Sigmoid colon (tissue), 6 donors: ENCODE measurements at regions not wholly inside any gene's neighbourhood (a gene's known extent, or its start where the extent isn't known, plus 50 kb on each side); places are given as distances from the start of the nearest gene placed in this dataset.

ENCODE experiments used
- DNase-seq: peaks from one replicate; pipeline ENCODE4 v3.0.0-alpha.2; 2019
- H3K27ac ChIP-seq, 4 donors: fragments of 200-600 bp; sonication (generic); one replicate each; pipeline ENCODE4 v1.5.1; 2016 to 2019; ENCODE audit warnings: mild to moderate bottlenecking in 1 of 4
- H3K27me3 ChIP-seq, 3 donors: fragments of 200-600 bp; sonication (generic); one replicate each; pipeline ENCODE4 v1.5.1; 2019; ENCODE audit warnings: mild to moderate bottlenecking in 1 of 3
- H3K36me3 ChIP-seq, 4 donors: fragments of 200-600 bp; sonication (generic); one replicate each; pipeline ENCODE4 v1.5.1; 2016 to 2019
- H3K4me1 ChIP-seq, 4 donors: fragments of 200-600 bp; sonication (generic); one replicate each; pipeline ENCODE4 v1.5.1; 2017 to 2019
- H3K4me3 ChIP-seq, 4 donors: fragments of 200-600 bp; sonication (generic); one replicate each; pipeline ENCODE4 v1.5.1; 2017 to 2019; ENCODE audit warnings: mild to moderate bottlenecking in 2 of 4, moderate library complexity in 1 of 4
- H3K9me3 ChIP-seq, 4 donors: fragments of 200-600 bp in 3 of 4; sonication (generic) in 3 of 4; one replicate each; pipeline versions ENCODE4 v1.5.1 to v1.6.1; 2013 to 2019
- CTCF ChIP-seq, 4 experiments: fragments of 450-650 bp in 3 of 4; fragments of 200-600 bp in 1 of 4; IDR thresholded peaks; one replicate each; pipeline ENCODE4 v1.5.1; 2016 to 2019; ENCODE audit warnings: antibody characterized with exemption in 4 of 4, mild to moderate bottlenecking in 3 of 4, moderate library complexity in 2 of 4
- EP300 ChIP-seq, 4 donors: sonication (generic); formaldehyde crosslinking; IDR thresholded peaks; one replicate each; pipeline ENCODE4 v1.6.1; 2017; ENCODE audit warnings: antibody characterized with exemption in 4 of 4
- POLR2A ChIP-seq, 2 donors: fragments of 450-650 bp; IDR thresholded peaks; one replicate each; pipeline ENCODE4 v1.6.1; 2016; ENCODE audit warnings: antibody characterized with exemption in 2 of 2, mild to moderate bottlenecking in 2 of 2, moderate library complexity in 2 of 2
- POLR2AphosphoS5 ChIP-seq, 4 donors: sonication (generic); formaldehyde crosslinking; IDR thresholded peaks; one replicate each; pipeline ENCODE4 v1.6.1; 2017; ENCODE audit warnings: antibody characterized with exemption in 4 of 4
- WGBS, 2 donors: extraction: QIAGEN DNeasy Blood & Tissue Kit; methylation state at CpG; one replicate each; pipeline ENCODE4 v1.1.7; 2013; 5-methylcytosine and 5-hydroxymethylcytosine counted together
- intact Hi-C: fragments of 100-400 bp; cut with DNase I; formaldehyde crosslinking; loops from one replicate; pipeline ENCODE4 v1.15.1; 2023
- donor health status: healthy with polysubstance abuse.
- donor health status: healthy.

- no peaks in the 10 kb centered on the region for H3K36me3 ChIP-seq
- intact Hi-C loops: no loop called here
- no peak for DNase-seq
- H3K9me3 ChIP-seq: no peaks in the 10 kb centered on the region
- TF ChIP-seq EP300 (IDR thresholded peaks at IDR 0.05) (no peak), POLR2A (IDR thresholded peaks at IDR 0.05) (no peak), CTCF (IDR thresholded peaks at IDR 0.05) (no peak), POLR2AphosphoS5 (IDR thresholded peaks at IDR 0.05) (no peak)
- no peak overlapping the region for H3K4me3 ChIP-seq
- H3K27ac ChIP-seq: peak overlapping the region in 1 of 4 donors; percentile 32
- WGBS, 2 donors: 32 to 49% methylated on average over 4 of the region's 4 CpGs
- H3K27me3 ChIP-seq: peaks cover 3 to 12% (median 9%) of the 10 kb centered on the region in 3 donors
- H3K4me1 ChIP-seq: peaks cover 0 to 21% (median 21%) of the 10 kb centered on the region in 4 donors
Measured at GRCh38 chr11:123363556-123363955, 66.5 kb upstream of the GRAMD1B start.

GRCh38 chr11:123362941-123363340 lies 67.1 kb upstream of the GRAMD1B start:
- peaks cover 0 to 27% (median 27%) of the 10 kb centered on the region in 4 donors for H3K4me1 ChIP-seq
- no peaks in the 10 kb centered on the region for H3K36me3 ChIP-seq
- intact Hi-C loops: no loop called here
- H3K27ac ChIP-seq: peak overlapping the region in 1 of 4 donors; percentile 32
- 28 to 71% methylated on average over 9 of the region's 9 CpGs for WGBS, 2 donors
- H3K27me3 ChIP-seq: peaks cover 3 to 18% (median 15%) of the 10 kb centered on the region in 3 donors
- no peak for DNase-seq
- peak in 3 of 4 donors; percentile 50 to 72 (median 58) for TF ChIP-seq POLR2AphosphoS5 (IDR thresholded peaks at IDR 0.05)
- peak in 1 of 4 donors; percentile 7 for TF ChIP-seq EP300 (IDR thresholded peaks at IDR 0.05)
- TF ChIP-seq CTCF (IDR thresholded peaks at IDR 0.05): no peak
- TF ChIP-seq POLR2A (IDR thresholded peaks at IDR 0.05): no peak
- H3K9me3 ChIP-seq: no peaks in the 10 kb centered on the region
- no peak overlapping the region for H3K4me3 ChIP-seq

GRCh38 chr11:123362186-123362585 lies 67.9 kb upstream of the GRAMD1B start:
- H3K4me1 ChIP-seq: peaks cover 0 to 31% (median 28%) of the 10 kb centered on the region in 4 donors
- no peak for DNase-seq
- no peaks in the 10 kb centered on the region for H3K36me3 ChIP-seq
- no peaks in the 10 kb centered on the region for H3K9me3 ChIP-seq
- intact Hi-C loops: no loop called here
- H3K27me3 ChIP-seq: peaks cover 3 to 25% (median 17%) of the 10 kb centered on the region in 3 donors
- H3K27ac ChIP-seq: no peak overlapping the region
- TF ChIP-seq POLR2A (IDR thresholded peaks at IDR 0.05) (no peak), EP300 (IDR thresholded peaks at IDR 0.05) (no peak), CTCF (IDR thresholded peaks at IDR 0.05) (no peak), POLR2AphosphoS5 (IDR thresholded peaks at IDR 0.05) (no peak)
- no peak overlapping the region for H3K4me3 ChIP-seq

- intact Hi-C loops: no loop called here
- DNase-seq: no peak
- no peak for TF ChIP-seq CTCF (IDR thresholded peaks at IDR 0.05)
- TF ChIP-seq POLR2AphosphoS5 (IDR thresholded peaks at IDR 0.05): no peak
- no peak for TF ChIP-seq POLR2A (IDR thresholded peaks at IDR 0.05)
- no peak for TF ChIP-seq EP300 (IDR thresholded peaks at IDR 0.05)
- Histone ChIP-seq H3K9me3 (no peaks in the 10 kb centered on the region), H3K36me3 (no peaks in the 10 kb centered on the region), H3K27me3 (peaks cover 3 to 35% (median 26%) of the 10 kb centered on the region in 3 donors), H3K4me3 (no peak overlapping the region), H3K4me1 (peaks cover 0 to 31% (median 28%) of the 10 kb centered on the region in 4 donors), H3K27ac (no peak overlapping the region)
- WGBS, 2 donors: 47 to 50% methylated on average over 1 of the region's 1 CpG
Measured at GRCh38 chr11:123361110-123361509, 69.0 kb upstream of the GRAMD1B start.
